ENCODE measurements at regions not wholly inside any gene's neighbourhood (a gene's known extent, or its start where the extent isn't known, plus 50 kb on each side); places are given as distances from the start of the nearest gene placed in this dataset.

GRCh38 chr4:189825466-189825865 is 115.2 kb upstream of the FRG1 start:
- TF ChIP-seq CTCF (IDR thresholded peaks at IDR 0.05) = no peak
- no peak for TF ChIP-seq POLR2AphosphoS2 (conservative IDR thresholded peaks at IDR 0.05; ENCODE audit: low read length)
- TF ChIP-seq POLR2A (IDR thresholded peaks at IDR 0.05; ENCODE audit: low read length) = no peak

All from A549 (cell line).